HG03342 (cell line): ENCODE measurements at regions not wholly inside any gene's neighbourhood (a gene's known extent, or its start where the extent isn't known, plus 50 kb on each side); places are given as distances from the start of the nearest gene placed in this dataset.

Source experiments
- ATAC-seq: cut with Tn5 transposase; IDR thresholded peaks from one replicate; pipeline ENCODE4 v1.9.1; 2021; ENCODE audit warnings: mild to moderate bottlenecking, moderate library complexity; ENCODE audit not compliant: unreplicated experiment

GRCh38 chr5:82381591-82381990 is 103.4 kb upstream of the RPS23 start:
- no peak for ATAC-seq

- no peak for ATAC-seq
These were observed 98.2 kb upstream of the RPS23 start for GRCh38 chr5:82376307-82376706.

GRCh38 chr5:82375488-82376244 is 97.5 kb upstream of the RPS23 start:
- ATAC-seq, result no peak

GRCh38 chr5:82374637-82375036 is 96.5 kb upstream of the RPS23 start:
- ATAC-seq, result peak; percentile 63

GRCh38 chr5:82367930-82368329 is 89.8 kb upstream of the RPS23 start:
- ATAC-seq, result no peak

- ATAC-seq, result peak; percentile 77
These were observed 87.6 kb upstream of the RPS23 start for GRCh38 chr5:82365744-82366228.

- no peak for ATAC-seq
These were observed 86.9 kb upstream of the RPS23 start for GRCh38 chr5:82365026-82365425.

- no peak for ATAC-seq
These were observed 86.3 kb upstream of the RPS23 start for GRCh38 chr5:82364497-82364896.

GRCh38 chr5:82363524-82363923 is 85.4 kb upstream of the RPS23 start:
- ATAC-seq, result no peak

GRCh38 chr5:82362636-82363035 is 84.5 kb upstream of the RPS23 start:
- ATAC-seq, result no peak

- ATAC-seq, result no peak
These were observed 81.9 kb upstream of the RPS23 start for GRCh38 chr5:82360022-82360421.

GRCh38 chr5:82359272-82359671 is 81.1 kb upstream of the RPS23 start:
- ATAC-seq, result no peak

- ATAC-seq, result no peak
These were observed 80.3 kb upstream of the RPS23 start for GRCh38 chr5:82358457-82358856.

- peak; percentile 50 for ATAC-seq
These were observed 78.9 kb upstream of the RPS23 start for GRCh38 chr5:82356808-82357671.

GRCh38 chr5:82356021-82356420 is 77.9 kb upstream of the RPS23 start:
- no peak for ATAC-seq

- ATAC-seq, result no peak
These were observed 77.3 kb upstream of the RPS23 start for GRCh38 chr5:82355496-82355895.

- no peak for ATAC-seq
These were observed 76.9 kb upstream of the RPS23 start for GRCh38 chr5:82355053-82355452.

GRCh38 chr5:82354543-82354942 is 76.4 kb upstream of the RPS23 start:
- ATAC-seq, result no peak

- ATAC-seq, result no peak
These were observed 75.4 kb upstream of the RPS23 start for GRCh38 chr5:82353522-82353921.

GRCh38 chr5:82352146-82352791 is 74.1 kb upstream of the RPS23 start:
- no peak for ATAC-seq

- peak; percentile 82 for ATAC-seq
These were observed 73.6 kb upstream of the RPS23 start for GRCh38 chr5:82351754-82352145.
